Endothelial cell of umbilical vein (primary cell): ENCODE measurements at regions not wholly inside any gene's neighbourhood (a gene's known extent, or its start where the extent isn't known, plus 50 kb on each side); places are given as distances from the start of the nearest gene placed in this dataset.

Experiments used
- CTCF ChIP-seq, 2 donors: IDR thresholded peaks; 1 replicate in 1 of 2; 2 replicates in 1 of 2; pipeline ENCODE4 v1.5.1; 2011; ENCODE audit warnings: low read length in 2 of 2, mild to moderate bottlenecking in 2 of 2, moderate library complexity in 2 of 2, control low read depth in 1 of 2, inconsistent platforms in 1 of 2, low read depth in 1 of 2; ENCODE audit not compliant: insufficient read depth in 1 of 2; ENCODE audit errors: extremely low read depth in 1 of 2
- EZH2 ChIP-seq: IDR thresholded peaks from 2 replicates; pipeline ENCODE4 v1.6.1; 2012; ENCODE audit warnings: borderline replicate concordance, low read depth, mild to moderate bottlenecking, moderate library complexity, low read length, inconsistent platforms; ENCODE audit not compliant: severe bottlenecking
- POLR2A ChIP-seq: IDR thresholded peaks from 2 replicates; pipeline ENCODE4 v1.6.1; 2012; ENCODE audit warnings: low read depth, mild to moderate bottlenecking, control low read depth, low read length
- TF ChIP-seq, protein P1 (sequence below): IDR thresholded peaks from 2 replicates; pipeline ENCODE4 v1.6.1; 2011; ENCODE audit not compliant: insufficient read depth, insufficient read length

- TF ChIP-seq, protein P1, sequence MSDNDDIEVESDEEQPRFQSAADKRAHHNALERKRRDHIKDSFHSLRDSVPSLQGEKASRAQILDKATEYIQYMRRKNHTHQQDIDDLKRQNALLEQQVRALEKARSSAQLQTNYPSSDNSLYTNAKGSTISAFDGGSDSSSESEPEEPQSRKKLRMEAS = no peak
- TF ChIP-seq POLR2A = no peak
- TF ChIP-seq EZH2 = no peak
- TF ChIP-seq CTCF (IDR thresholded peaks at IDR 0.05; ENCODE audit: extremely low read depth in 1 of 2, insufficient read depth in 1 of 2, low read depth in 1 of 2, low read length in 2 of 2) = no peak
Measured at GRCh38 chr3:159624616-159625015, 364.0 kb upstream of the IL12A start.
